Stimulated activated memory B cell treated with anti-CD40 and anti-IgM and Interleukin-4, amounts not matched to agents 10 μg/mL and 1 μg/mL and 100 μg/mL, for 72 hours (primary cell): ENCODE measurements at regions not wholly inside any gene's neighbourhood (a gene's known extent, or its start where the extent isn't known, plus 50 kb on each side); places are given as distances from the start of the nearest gene placed in this dataset.
A peak's percentile ranks its signal among the peaks of the same experiment; 100 is the strongest.

ENCODE experiments used
- ATAC-seq: fragments of 150-1000 bp; cut with Tn5 transposase; 2 replicates; pipeline ENCODE4 v1.10.0; 2021
- H3K27ac Mint-ChIP-seq: one replicate; pipeline ENCODE4 v1.8.0; 2022; ENCODE audit warnings: mild to moderate bottlenecking, mixed read lengths
- H3K27me3 Mint-ChIP-seq: one replicate; pipeline ENCODE4 v1.8.0; 2022; ENCODE audit warnings: mixed read lengths
- H3K36me3 Mint-ChIP-seq: one replicate; pipeline ENCODE4 v1.8.0; 2022; ENCODE audit warnings: mixed read lengths
- H3K4me1 Mint-ChIP-seq: one replicate; pipeline ENCODE4 v1.8.0; 2022; ENCODE audit warnings: mixed read lengths
- H3K4me3 Mint-ChIP-seq: one replicate; pipeline ENCODE4 v1.8.0; 2022; ENCODE audit warnings: mild to moderate bottlenecking, moderate library complexity, mixed read lengths
- H3K9me3 Mint-ChIP-seq: one replicate; pipeline ENCODE4 v1.8.0; 2022; ENCODE audit warnings: mixed read lengths

- H3K9me3 Mint-ChIP-seq, result peaks cover 3% of the 10 kb centered on the region
- no peaks in the 10 kb centered on the region for H3K36me3 Mint-ChIP-seq
- H3K4me1 Mint-ChIP-seq, result peaks cover 7% of the 10 kb centered on the region
- H3K27ac Mint-ChIP-seq, result no peak overlapping the region
- no peak overlapping the region for H3K4me3 Mint-ChIP-seq
- peaks cover 56% of the 10 kb centered on the region for H3K27me3 Mint-ChIP-seq
- ATAC-seq, result no peak
These were observed 264.8 kb downstream of the LRFN2 start for GRCh38 chr6:40322336-40322735.

- Mint-ChIP-seq H3K4me3 (no peak overlapping the region), H3K27me3 (peaks cover 49% of the 10 kb centered on the region), H3K27ac (no peak overlapping the region), H3K36me3 (no peaks in the 10 kb centered on the region), H3K4me1 (peaks cover 1% of the 10 kb centered on the region), H3K9me3 (peaks cover 3% of the 10 kb centered on the region)
- ATAC-seq, result no peak
These were observed 265.5 kb downstream of the LRFN2 start for GRCh38 chr6:40321616-40322015.

GRCh38 chr6:40320947-40321346 lies 266.2 kb downstream of the LRFN2 start:
- peaks cover 3% of the 10 kb centered on the region for H3K9me3 Mint-ChIP-seq
- no peaks in the 10 kb centered on the region for H3K4me1 Mint-ChIP-seq
- H3K27me3 Mint-ChIP-seq, result peaks cover 44% of the 10 kb centered on the region
- no peak overlapping the region for H3K27ac Mint-ChIP-seq
- ATAC-seq, result no peak
- H3K36me3 Mint-ChIP-seq, result no peaks in the 10 kb centered on the region
- no peak overlapping the region for H3K4me3 Mint-ChIP-seq

- no peak overlapping the region for H3K27ac Mint-ChIP-seq
- H3K36me3 Mint-ChIP-seq, result no peaks in the 10 kb centered on the region
- H3K4me1 Mint-ChIP-seq, result no peaks in the 10 kb centered on the region
- no peak overlapping the region for H3K4me3 Mint-ChIP-seq
- ATAC-seq, result no peak
- peaks cover 42% of the 10 kb centered on the region for H3K27me3 Mint-ChIP-seq
- no peaks in the 10 kb centered on the region for H3K9me3 Mint-ChIP-seq
These were observed 266.7 kb downstream of the LRFN2 start for GRCh38 chr6:40320441-40320840.

GRCh38 chr6:40319124-40319523 lies 268.0 kb downstream of the LRFN2 start:
- ATAC-seq, result no peak
- Mint-ChIP-seq H3K4me1 (no peaks in the 10 kb centered on the region), H3K27me3 (peaks cover 40% of the 10 kb centered on the region), H3K4me3 (no peak overlapping the region), H3K9me3 (no peaks in the 10 kb centered on the region), H3K27ac (no peak overlapping the region), H3K36me3 (no peaks in the 10 kb centered on the region)

- H3K9me3 Mint-ChIP-seq, result no peaks in the 10 kb centered on the region
- no peaks in the 10 kb centered on the region for H3K36me3 Mint-ChIP-seq
- H3K27ac Mint-ChIP-seq, result no peak overlapping the region
- H3K27me3 Mint-ChIP-seq, result peaks cover 32% of the 10 kb centered on the region
- ATAC-seq, result no peak
- no peaks in the 10 kb centered on the region for H3K4me1 Mint-ChIP-seq
- H3K4me3 Mint-ChIP-seq, result no peak overlapping the region
These were observed 272.1 kb downstream of the LRFN2 start for GRCh38 chr6:40315060-40315459.

- no peak overlapping the region for H3K27ac Mint-ChIP-seq
- H3K4me1 Mint-ChIP-seq, result peaks cover 3% of the 10 kb centered on the region
- H3K9me3 Mint-ChIP-seq, result no peaks in the 10 kb centered on the region
- no peak overlapping the region for H3K4me3 Mint-ChIP-seq
- no peak for ATAC-seq
- no peaks in the 10 kb centered on the region for H3K36me3 Mint-ChIP-seq
- peaks cover 43% of the 10 kb centered on the region for H3K27me3 Mint-ChIP-seq
These were observed 273.6 kb downstream of the LRFN2 start for GRCh38 chr6:40313582-40313981.

GRCh38 chr6:40312213-40313015 lies 274.8 kb downstream of the LRFN2 start:
- H3K36me3 Mint-ChIP-seq, result no peaks in the 10 kb centered on the region
- no peak for ATAC-seq
- H3K27me3 Mint-ChIP-seq, result peaks cover 48% of the 10 kb centered on the region
- no peak overlapping the region for H3K27ac Mint-ChIP-seq
- H3K9me3 Mint-ChIP-seq, result no peaks in the 10 kb centered on the region
- H3K4me1 Mint-ChIP-seq, result peaks cover 5% of the 10 kb centered on the region
- no peak overlapping the region for H3K4me3 Mint-ChIP-seq

GRCh38 chr6:40308533-40309306 lies 278.4 kb downstream of the LRFN2 start:
- H3K27ac Mint-ChIP-seq, result no peak overlapping the region
- H3K27me3 Mint-ChIP-seq, result peaks cover 65% of the 10 kb centered on the region
- H3K9me3 Mint-ChIP-seq, result peaks cover 10% of the 10 kb centered on the region
- peaks cover 5% of the 10 kb centered on the region for H3K4me1 Mint-ChIP-seq
- H3K36me3 Mint-ChIP-seq, result no peaks in the 10 kb centered on the region
- no peak overlapping the region for H3K4me3 Mint-ChIP-seq
- ATAC-seq, result peak; percentile 60

- H3K27me3 Mint-ChIP-seq, result peaks cover 56% of the 10 kb centered on the region
- no peak overlapping the region for H3K4me3 Mint-ChIP-seq
- H3K4me1 Mint-ChIP-seq, result peaks cover 5% of the 10 kb centered on the region
- no peaks in the 10 kb centered on the region for H3K36me3 Mint-ChIP-seq
- peaks cover 10% of the 10 kb centered on the region for H3K9me3 Mint-ChIP-seq
- ATAC-seq, result no peak
- no peak overlapping the region for H3K27ac Mint-ChIP-seq
These were observed 279.5 kb downstream of the LRFN2 start for GRCh38 chr6:40307712-40308111.

GRCh38 chr6:40302856-40303454 lies 284.2 kb downstream of the LRFN2 start:
- H3K27ac Mint-ChIP-seq, result no peak overlapping the region
- H3K27me3 Mint-ChIP-seq, result peaks cover 41% of the 10 kb centered on the region
- H3K36me3 Mint-ChIP-seq, result no peaks in the 10 kb centered on the region
- ATAC-seq, result no peak
- peaks cover 10% of the 10 kb centered on the region for H3K9me3 Mint-ChIP-seq
- no peak overlapping the region for H3K4me3 Mint-ChIP-seq
- H3K4me1 Mint-ChIP-seq, result no peaks in the 10 kb centered on the region

- peaks cover 8% of the 10 kb centered on the region for H3K9me3 Mint-ChIP-seq
- no peaks in the 10 kb centered on the region for H3K36me3 Mint-ChIP-seq
- no peaks in the 10 kb centered on the region for H3K4me1 Mint-ChIP-seq
- H3K4me3 Mint-ChIP-seq, result no peak overlapping the region
- H3K27me3 Mint-ChIP-seq, result peaks cover 29% of the 10 kb centered on the region
- ATAC-seq, result no peak
- no peak overlapping the region for H3K27ac Mint-ChIP-seq
These were observed 287.5 kb downstream of the LRFN2 start for GRCh38 chr6:40299681-40300080.

GRCh38 chr6:40298207-40298606 lies 289.0 kb downstream of the LRFN2 start:
- Mint-ChIP-seq H3K36me3 (no peaks in the 10 kb centered on the region), H3K27ac (no peak overlapping the region), H3K9me3 (peaks cover 5% of the 10 kb centered on the region), H3K27me3 (peaks cover 34% of the 10 kb centered on the region), H3K4me3 (no peak overlapping the region), H3K4me1 (no peaks in the 10 kb centered on the region)
- ATAC-seq, result no peak

- H3K4me1 Mint-ChIP-seq, result no peaks in the 10 kb centered on the region
- no peak for ATAC-seq
- no peaks in the 10 kb centered on the region for H3K36me3 Mint-ChIP-seq
- peaks cover 40% of the 10 kb centered on the region for H3K27me3 Mint-ChIP-seq
- H3K27ac Mint-ChIP-seq, result no peak overlapping the region
- H3K9me3 Mint-ChIP-seq, result peaks cover 5% of the 10 kb centered on the region
- no peak overlapping the region for H3K4me3 Mint-ChIP-seq
These were observed 291.8 kb downstream of the LRFN2 start for GRCh38 chr6:40295251-40295950.
